Common myeloid progenitor, CD34-positive (primary cell): ENCODE measurements at regions not wholly inside any gene's neighbourhood (a gene's known extent, or its start where the extent isn't known, plus 50 kb on each side); places are given as distances from the start of the nearest gene placed in this dataset.

Source experiments
- CTCF ChIA-PET: fragments of 350-600 bp; sonication (Branson Sonifier 250); formaldehyde crosslinking; loops from one replicate; lab custom pipeline; 2021; ENCODE audit warnings: antibody characterized with exemption; lab: Charles Lee
- POLR2A ChIA-PET: fragments of 350-600 bp; sonication (Branson Sonifier 250); formaldehyde crosslinking; loops from one replicate; lab custom pipeline; 2021; ENCODE audit warnings: antibody characterized with exemption; lab: Charles Lee
- DNase-seq, 3 donors: peaks; one replicate each; pipeline versions ENCODE4 v3.0.0 to v3.0.0-alpha.2; 2013
- H3K27ac ChIP-seq, 2 experiments: 1 replicate in 1 of 2; 2 replicates in 1 of 2; pipeline ENCODE4 v1.7.0; 2013; ENCODE audit warnings: inconsistent platforms in 2 of 2, low read length in 2 of 2, mild to moderate bottlenecking in 2 of 2, low read depth in 1 of 2, moderate library complexity in 1 of 2; ENCODE audit not compliant: severe bottlenecking in 2 of 2, insufficient read depth in 1 of 2, poor library complexity in 1 of 2
- H3K27me3 ChIP-seq, 5 experiments: replicated peaks in 2 of 5; 1 replicate in 3 of 5; 2 replicates in 2 of 5; pipeline versions ENCODE4 v1.6.1 to v1.7.0; 2013; ENCODE audit warnings: low read length in 4 of 5, mild to moderate bottlenecking in 2 of 5, moderate library complexity in 2 of 5, inconsistent platforms in 1 of 5; ENCODE audit not compliant: insufficient read depth in 5 of 5, control insufficient read depth in 4 of 5
- H3K36me3 ChIP-seq, 4 experiments: 1 replicate in 2 of 4; 2 replicates in 2 of 4; pipeline versions ENCODE4 v1.6.1 to v1.7.0; 2013; ENCODE audit warnings: low read length in 3 of 4, control low read depth in 1 of 4, mild to moderate bottlenecking in 1 of 4; ENCODE audit not compliant: control insufficient read depth in 4 of 4, insufficient read depth in 4 of 4
- H3K4me1 ChIP-seq, 4 experiments: 1 replicate in 3 of 4; 2 replicates in 1 of 4; pipeline versions ENCODE4 v1.6.1 to v1.7.1; 2013; ENCODE audit warnings: low read length in 3 of 4, mild to moderate bottlenecking in 3 of 4, control low read depth in 1 of 4, inconsistent platforms in 1 of 4, moderate library complexity in 1 of 4; ENCODE audit not compliant: control insufficient read depth in 4 of 4, insufficient read depth in 4 of 4; ENCODE audit errors: control extremely low read depth in 1 of 4
- H3K4me3 ChIP-seq, 7 experiments: 1 replicate in 4 of 7; 2 replicates in 3 of 7; pipeline versions ENCODE4 v1.5.1 to v1.7.0; 2013; ENCODE audit warnings: mild to moderate bottlenecking in 7 of 7, low read length in 6 of 7, moderate library complexity in 6 of 7, inconsistent platforms in 2 of 7, low read depth in 2 of 7, control low read depth in 1 of 7; ENCODE audit not compliant: insufficient read depth in 4 of 7, control insufficient read depth in 1 of 7; ENCODE audit errors: extremely low read depth in 1 of 7
- H3K9me3 ChIP-seq, 5 experiments: 1 replicate in 4 of 5; 2 replicates in 1 of 5; pipeline versions ENCODE4 v1.6.1 to v1.7.1; 2013; ENCODE audit warnings: low read length in 4 of 5, mild to moderate bottlenecking in 2 of 5, inconsistent platforms in 1 of 5, low read depth in 1 of 5, moderate library complexity in 1 of 5; ENCODE audit not compliant: control insufficient read depth in 4 of 5, insufficient read depth in 2 of 5; ENCODE audit errors: control extremely low read depth in 1 of 5
- WGBS: methylation state at CpG from one replicate; pipeline ENCODE4 v1.1.5; 2013; ENCODE audit not compliant: insufficient coverage; 5-methylcytosine and 5-hydroxymethylcytosine counted together

- Histone ChIP-seq H3K36me3 (no peaks in the 10 kb centered on the region), H3K9me3 (no peaks in the 10 kb centered on the region), H3K4me3 (no peak overlapping the region), H3K4me1 (no peaks in the 10 kb centered on the region), H3K27ac (no peak overlapping the region), H3K27me3 (peaks cover 0 to 6% (median 0%) of the 10 kb centered on the region in 5 experiments)
- no peak for DNase-seq
- POLR2A ChIA-PET = no interaction called here
- CTCF ChIA-PET = no interaction called here
- WGBS = 100% methylated on average over 2 of the region's 3 CpGs
Measured at GRCh38 chr16:80407265-80407987, 133.4 kb upstream of the DYNLRB2 start.

- POLR2A ChIA-PET = no interaction called here
- no peak for DNase-seq
- CTCF ChIA-PET = no interaction called here
- no peaks in the 10 kb centered on the region for H3K9me3 ChIP-seq
- no peak overlapping the region for H3K27ac ChIP-seq
- no peaks in the 10 kb centered on the region for H3K36me3 ChIP-seq
- H3K27me3 ChIP-seq = peaks cover 0 to 5% (median 0%) of the 10 kb centered on the region in 5 experiments
- no peaks in the 10 kb centered on the region for H3K4me1 ChIP-seq
- no peak overlapping the region for H3K4me3 ChIP-seq
Measured at GRCh38 chr16:80404847-80405246, 135.9 kb upstream of the DYNLRB2 start.

GRCh38 chr16:80403894-80404293 lies 136.9 kb upstream of the DYNLRB2 start:
- Histone ChIP-seq H3K36me3 (no peaks in the 10 kb centered on the region), H3K27me3 (peaks cover 0 to 8% (median 0%) of the 10 kb centered on the region in 5 experiments), H3K4me3 (no peak overlapping the region), H3K4me1 (no peaks in the 10 kb centered on the region), H3K27ac (no peak overlapping the region), H3K9me3 (no peaks in the 10 kb centered on the region)
- no peak for DNase-seq
- ChIA-PET POLR2A (no interaction called here), CTCF (no interaction called here)
- WGBS = 80% methylated on average over 1 of the region's 3 CpGs

- H3K27ac ChIP-seq = no peak overlapping the region
- POLR2A ChIA-PET = interaction anchor here (0.6 kb wide), 1 partner anchor 9 kb away, joined by 4 read pairs; no protein-coding TSS in a partner anchor
- H3K4me3 ChIP-seq = no peak overlapping the region
- no peaks in the 10 kb centered on the region for H3K36me3 ChIP-seq
- H3K4me1 ChIP-seq = no peaks in the 10 kb centered on the region
- DNase-seq = no peak
- peaks cover 0 to 5% (median 0%) of the 10 kb centered on the region in 5 experiments for H3K9me3 ChIP-seq
- CTCF ChIA-PET = no interaction called here
- H3K27me3 ChIP-seq = peaks cover 0 to 11% (median 2%) of the 10 kb centered on the region in 5 experiments
- 97% methylated on average over 4 of the region's 5 CpGs for WGBS
Measured at GRCh38 chr16:80390871-80391489, 149.8 kb upstream of the DYNLRB2 start.

- CTCF ChIA-PET = no interaction called here
- Histone ChIP-seq H3K4me3 (no peak overlapping the region), H3K9me3 (peaks cover 0 to under 1% (median 0%) of the 10 kb centered on the region in 5 experiments), H3K4me1 (no peaks in the 10 kb centered on the region), H3K36me3 (no peaks in the 10 kb centered on the region), H3K27me3 (peaks cover 0 to 11% (median 2%) of the 10 kb centered on the region in 5 experiments), H3K27ac (no peak overlapping the region)
- POLR2A ChIA-PET = no interaction called here
- 100% methylated on average over 1 of the region's 4 CpGs for WGBS
- no peak for DNase-seq
Measured at GRCh38 chr16:80390046-80390445, 150.7 kb upstream of the DYNLRB2 start.

- Histone ChIP-seq H3K36me3 (no peaks in the 10 kb centered on the region), H3K4me3 (no peak overlapping the region), H3K27me3 (peaks cover 0 to 11% (median 2%) of the 10 kb centered on the region in 5 experiments), H3K27ac (no peak overlapping the region), H3K4me1 (no peaks in the 10 kb centered on the region), H3K9me3 (no peaks in the 10 kb centered on the region)
- no peak for DNase-seq
- WGBS = 92% methylated on average over 7 of the region's 9 CpGs
- ChIA-PET POLR2A (no interaction called here), CTCF (no interaction called here)
Measured at GRCh38 chr16:80389338-80389737, 151.5 kb upstream of the DYNLRB2 start.

- ChIA-PET CTCF (no interaction called here), POLR2A (no interaction called here)
- H3K4me1 ChIP-seq = no peaks in the 10 kb centered on the region
Measured at GRCh38 chr16:80387318-80387921, 153.4 kb upstream of the DYNLRB2 start.

More at GRCh38 chr16:80387318-80387921, 153.4 kb upstream of the DYNLRB2 start:
- 67% methylated on average over 15 of the region's 15 CpGs for WGBS
- Histone ChIP-seq H3K27ac (no peak overlapping the region), H3K4me3 (no peak overlapping the region), H3K27me3 (peaks cover 0 to 11% (median 2%) of the 10 kb centered on the region in 5 experiments), H3K36me3 (no peaks in the 10 kb centered on the region), H3K9me3 (no peaks in the 10 kb centered on the region)
- no peak for DNase-seq
